ENCODE measurements at regions not wholly inside any gene's neighbourhood (a gene's known extent, or its start where the extent isn't known, plus 50 kb on each side); places are given as distances from the start of the nearest gene placed in this dataset.
"Not testable (repeated sequence)": the region's sequence is repeated elsewhere in the genome, so short reads cannot be mapped to it uniquely, and the experiment has no call there.

DNA sequence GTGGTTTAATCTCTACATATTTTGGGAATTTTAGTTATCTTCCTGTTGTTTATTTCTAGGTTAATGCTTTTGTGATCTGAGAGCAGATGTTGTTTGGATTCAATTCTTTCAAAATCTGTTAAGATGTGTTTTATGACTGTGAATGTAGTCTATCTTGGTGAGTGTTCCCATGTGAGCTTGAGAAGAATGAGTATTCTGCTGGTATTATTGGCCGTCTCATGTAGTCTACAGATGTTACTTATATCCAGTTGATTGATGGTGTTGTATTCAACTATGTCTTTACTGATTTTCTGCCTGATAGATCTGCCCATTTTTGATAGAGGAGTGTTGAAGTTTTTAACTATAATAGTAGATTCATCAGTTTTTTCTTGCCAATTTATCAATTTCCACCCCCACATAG lies 141.4 kb upstream of the FOXP2 start:
- no peak for DNase-seq

DNA sequence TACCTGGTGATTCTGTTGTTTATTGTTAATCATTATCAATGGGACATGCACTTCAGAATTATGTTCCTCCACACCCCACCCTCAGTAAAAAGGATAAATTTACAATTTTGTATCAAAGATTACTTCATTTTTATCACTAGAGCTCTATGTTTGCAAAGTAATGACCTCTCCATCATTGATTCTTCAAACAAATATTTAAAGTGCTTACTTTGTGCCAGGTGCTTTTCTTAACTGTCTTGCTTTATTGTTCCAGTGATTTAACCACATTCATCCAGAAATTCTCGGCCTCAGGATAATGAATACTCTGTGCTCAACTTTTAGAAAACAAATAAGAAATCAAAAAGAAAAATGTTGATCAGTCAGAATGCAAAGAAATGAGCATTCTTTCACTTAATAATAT lies 144.9 kb upstream of the FOXP2 start:
- DNase-seq, result no peak

- DNase-seq, result not testable (repeated sequence)
Measured at GRCh38 chr7:114267550-114267949, 147.1 kb upstream of the FOXP2 start.

- no peak for DNase-seq
Measured at GRCh38 chr7:114264023-114264422, 150.6 kb upstream of the FOXP2 start.

DNA sequence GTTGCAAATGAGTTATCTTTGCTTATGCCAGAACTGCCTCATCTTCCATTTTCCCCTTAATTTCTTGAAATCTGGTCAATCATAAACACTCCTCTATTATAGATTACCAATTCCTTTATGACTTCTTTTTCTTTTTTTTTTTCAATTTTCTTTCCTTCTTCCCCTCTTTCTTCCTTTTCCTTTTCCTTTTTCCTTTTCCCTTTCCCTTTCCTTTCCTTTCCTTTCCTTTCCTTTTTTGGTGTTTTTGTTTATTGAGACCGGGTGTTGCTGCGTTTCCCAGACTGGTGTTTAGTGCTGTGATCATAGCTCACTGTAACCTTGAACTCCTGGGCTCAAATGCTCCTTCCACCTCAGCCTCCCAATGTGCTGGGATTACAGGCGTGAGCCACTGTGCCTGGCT lies 151.4 kb upstream of the FOXP2 start:
- DNase-seq, result no peak

DNA sequence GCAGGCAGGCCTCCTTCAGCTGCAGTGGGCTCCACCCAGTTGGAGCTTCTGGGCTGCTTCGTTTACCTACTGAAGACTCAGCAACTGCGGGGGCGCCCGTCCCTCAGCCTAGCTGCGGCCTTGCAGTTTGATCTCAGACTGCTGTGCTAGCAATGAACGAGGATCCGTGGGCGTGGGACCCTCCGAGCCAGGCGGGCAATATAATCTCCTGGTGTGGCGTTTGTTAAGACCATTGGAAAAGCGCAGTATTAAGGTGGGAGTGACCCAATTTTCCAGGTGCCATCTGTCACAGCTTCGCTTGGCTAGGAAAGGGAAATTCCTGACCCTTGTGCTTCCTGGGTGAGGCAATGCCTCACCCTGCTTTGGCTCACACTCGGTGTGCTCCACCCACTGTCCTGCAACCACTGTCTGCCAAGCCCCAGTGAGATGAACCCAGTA lies 159.2 kb upstream of the FOXP2 start:
- DNase-seq, result no peak

DNA sequence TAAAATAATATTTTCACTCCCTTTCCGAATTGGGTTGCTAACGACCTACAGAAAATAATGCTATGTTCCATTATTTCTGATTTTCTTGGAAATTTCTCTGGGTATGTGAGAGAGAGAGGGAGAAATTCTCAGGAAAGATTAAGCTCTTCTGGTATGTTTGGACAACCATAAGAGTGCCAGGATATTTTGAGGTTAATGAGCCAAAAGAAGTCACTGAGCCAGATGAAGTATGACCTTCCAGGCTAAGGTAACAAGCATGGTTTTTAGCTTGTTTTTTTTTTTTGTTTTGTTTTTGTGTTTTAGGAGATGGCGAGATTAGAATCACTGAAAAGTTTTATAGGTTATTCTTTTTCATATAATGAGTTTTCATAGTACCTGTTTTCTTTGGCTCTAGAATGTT lies 171.0 kb upstream of the FOXP2 start:
- no peak for DNase-seq

- no peak for DNase-seq
Measured at GRCh38 chr7:114242992-114243507, 171.6 kb upstream of the FOXP2 start.

GRCh38 chr7:114229246-114229645 lies 185.4 kb upstream of the FOXP2 start:
- no peak for DNase-seq

- DNase-seq, result no peak
Measured at GRCh38 chr7:114225784-114226183, 188.8 kb upstream of the FOXP2 start.

DNA sequence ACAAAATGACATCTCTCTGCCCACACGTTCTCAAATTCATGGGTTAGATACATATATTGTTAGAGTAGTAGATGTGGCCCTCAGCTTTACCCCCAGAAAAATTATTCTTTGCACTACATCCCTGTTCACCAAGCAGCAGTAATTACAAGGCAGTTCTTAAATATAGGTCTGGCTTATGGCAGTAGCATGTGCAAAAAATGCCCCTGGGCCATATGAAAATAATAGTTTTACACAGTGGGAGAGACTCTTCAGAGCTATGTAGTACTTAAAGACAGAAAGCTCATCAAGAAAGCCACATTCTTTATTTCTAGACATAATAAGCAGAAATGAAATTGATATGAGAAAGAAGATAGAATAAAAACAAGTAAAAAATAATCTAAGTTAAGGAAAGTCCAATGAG lies 196.3 kb upstream of the FOXP2 start:
- DNase-seq, result no peak

DNA sequence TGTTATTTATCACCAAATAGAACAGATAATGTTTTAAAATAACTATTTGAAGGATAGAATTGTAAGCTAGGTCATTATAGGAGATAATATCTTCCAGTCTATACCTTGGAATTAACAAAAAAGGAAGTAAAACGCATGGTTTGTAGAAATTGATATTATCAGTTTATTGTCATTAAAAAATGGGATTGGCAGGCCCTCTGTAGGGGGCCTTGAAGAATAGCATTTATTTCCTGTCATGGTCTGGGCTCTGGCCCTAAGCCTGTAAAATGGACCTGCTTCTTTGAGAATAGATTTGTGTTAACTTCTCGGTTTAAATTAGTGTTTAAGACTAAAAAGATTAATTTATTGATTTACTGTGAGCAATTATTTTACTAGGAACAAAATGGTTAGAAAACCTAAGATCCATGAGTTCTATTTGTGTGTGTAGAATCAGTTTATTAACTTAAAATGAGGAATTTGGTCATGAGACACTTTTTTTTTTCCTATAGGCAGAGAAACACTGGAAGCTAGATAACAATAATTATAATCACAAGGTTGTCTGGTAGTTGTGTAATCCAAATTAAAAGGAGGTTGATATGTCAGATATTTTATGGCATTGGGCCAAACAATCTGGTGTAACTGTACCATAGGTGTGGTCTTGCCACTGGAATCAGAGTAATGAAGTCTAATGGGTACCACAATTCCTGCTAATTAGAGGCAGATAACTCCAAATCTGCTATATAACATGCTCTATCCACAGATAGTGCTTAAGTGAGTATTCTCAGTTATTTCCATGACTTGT lies 197.4 kb upstream of the FOXP2 start:
- DNase-seq, result no peak

DNA sequence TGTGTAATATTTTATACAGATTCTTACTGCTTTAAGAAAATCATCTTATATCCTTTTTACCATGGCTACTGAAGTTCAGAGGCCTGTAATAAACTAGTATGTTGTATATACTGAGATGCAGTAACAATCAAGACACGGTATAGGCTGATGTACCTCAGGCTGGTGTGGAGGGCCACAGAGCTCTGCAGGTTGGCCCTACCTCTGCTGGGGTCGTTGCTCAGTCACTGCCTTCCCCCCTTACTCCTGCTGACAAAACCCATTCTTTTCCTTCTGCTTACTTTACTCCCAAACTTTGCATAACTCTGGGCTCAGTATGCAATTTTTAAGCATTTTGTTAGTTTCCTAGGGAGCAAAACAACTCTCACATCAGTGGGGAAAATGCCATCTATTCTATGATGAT lies 200.1 kb upstream of the FOXP2 start:
- DNase-seq, result no peak

- no peak for DNase-seq
Measured at GRCh38 chr7:114212721-114213429, 201.7 kb upstream of the FOXP2 start.

GRCh38 chr7:114209968-114210367 lies 204.6 kb upstream of the FOXP2 start:
- no peak for DNase-seq

DNA sequence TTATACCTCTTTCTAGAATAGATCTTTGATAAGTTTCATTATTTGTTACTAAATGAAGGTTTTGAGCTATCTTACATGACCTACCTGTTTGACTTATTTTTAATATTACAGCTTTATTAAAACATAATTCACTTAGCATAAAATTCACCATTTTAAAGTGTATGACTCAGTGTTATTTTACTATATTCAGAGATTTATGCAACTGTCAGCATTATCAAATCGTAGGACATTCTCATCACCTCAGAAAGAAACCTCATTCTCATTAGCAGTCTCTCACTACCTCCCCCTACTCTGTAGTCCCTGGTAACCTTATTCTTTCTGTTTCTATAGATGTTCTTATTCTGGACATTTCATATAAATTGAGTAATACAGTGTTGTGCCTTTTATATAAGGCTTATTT lies 207.9 kb upstream of the FOXP2 start:
- no peak for DNase-seq

DNA sequence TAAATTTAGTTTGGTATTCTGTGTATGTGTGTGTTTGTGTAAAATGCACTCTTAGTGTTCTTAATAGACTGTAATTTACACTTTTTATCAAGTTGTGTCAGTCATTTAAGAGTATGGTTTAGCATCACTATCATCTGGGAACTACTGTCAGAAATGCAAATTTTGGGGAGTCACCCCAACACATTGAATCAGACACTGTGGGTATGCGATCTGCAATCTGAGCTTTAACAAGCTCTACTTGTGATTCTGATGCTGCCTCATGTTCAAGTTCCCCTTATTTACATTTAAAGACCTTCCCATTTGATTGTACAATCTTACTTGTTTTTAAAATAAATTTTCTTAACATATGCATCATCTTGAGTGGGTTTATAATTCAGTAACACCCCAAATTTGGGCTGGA lies 218.1 kb upstream of the FOXP2 start:
- no peak for DNase-seq

GRCh38 chr7:114190387-114190786 lies 224.2 kb upstream of the FOXP2 start:
- no peak for DNase-seq

GRCh38 chr7:114183311-114184088 lies 231.1 kb upstream of the FOXP2 start:
- DNase-seq, result no peak

GRCh38 chr7:114182837-114183236 lies 231.8 kb upstream of the FOXP2 start:
- DNase-seq, result no peak

DNA sequence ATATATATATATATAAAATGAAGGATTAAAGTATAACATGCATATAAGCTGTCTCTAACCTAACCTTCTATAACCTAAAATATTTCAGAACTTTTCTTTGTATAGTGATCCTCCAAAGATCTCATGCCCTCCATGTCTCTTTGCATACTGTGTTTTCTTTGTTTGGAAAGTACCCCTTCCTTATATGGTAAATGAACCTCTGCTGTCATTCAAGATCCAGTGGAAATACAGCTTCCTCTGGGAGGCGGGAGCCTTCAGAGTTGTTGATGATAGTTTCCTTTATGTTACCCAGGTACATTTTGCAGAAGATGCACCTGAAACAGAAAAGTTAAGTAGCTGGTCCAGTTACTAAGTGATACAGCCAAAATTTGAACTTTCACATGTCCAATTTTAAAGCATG lies 233.3 kb upstream of the FOXP2 start:
- DNase-seq, result no peak

DNA sequence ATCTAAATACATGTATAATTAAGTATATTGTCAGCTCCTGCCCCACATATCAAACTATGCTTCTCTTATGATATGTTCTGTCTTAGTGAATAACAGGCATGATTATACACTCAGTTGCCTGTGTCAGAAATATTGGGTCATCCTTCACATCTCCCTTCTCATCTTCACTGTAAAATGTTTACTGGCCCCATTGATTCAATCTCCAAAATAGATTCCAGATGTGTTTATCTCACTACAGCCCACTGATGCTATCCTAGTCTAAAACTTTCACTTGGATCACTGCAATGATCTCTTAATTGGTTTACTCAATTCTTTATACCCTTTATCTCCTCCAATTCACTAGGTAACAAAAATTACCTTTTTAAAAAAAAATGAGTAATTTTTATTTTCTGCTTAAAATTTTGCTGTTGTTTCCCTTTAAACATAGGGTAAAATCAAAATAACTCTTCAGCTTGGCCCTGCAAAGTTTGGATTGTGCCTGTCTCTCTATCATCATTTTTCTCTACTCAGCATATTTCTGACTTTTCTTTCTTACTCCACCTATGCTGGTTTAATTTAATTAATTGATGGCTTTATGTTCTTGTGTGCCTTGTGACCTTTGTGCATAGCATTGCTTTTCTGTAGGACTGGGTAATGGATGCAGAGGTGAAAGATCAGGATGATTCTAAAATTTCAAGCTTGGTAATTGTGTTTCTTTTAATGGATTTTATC lies 233.9 kb upstream of the FOXP2 start:
- DNase-seq, result no peak

- DNase-seq, result no peak
Measured at GRCh38 chr7:114175125-114175524, 239.5 kb upstream of the FOXP2 start.
